ENCODE measurements at regions not wholly inside any gene's neighbourhood (a gene's known extent, or its start where the extent isn't known, plus 50 kb on each side); places are given as distances from the start of the nearest gene placed in this dataset.
"Not testable (repeated sequence)": the region's sequence is repeated elsewhere in the genome, so short reads cannot be mapped to it uniquely, and the experiment has no call there.

GRCh38 chr4:97072666-97073065 is 1070.6 kb downstream of the STPG2 start:
- in situ Hi-C loops (cut with MboI; ENCODE audit: low sequenced_read_pairs, unreplicated experiment), result no loop called here
- TF ChIP-seq CTCF (IDR thresholded peaks at IDR 0.05; ENCODE audit: borderline replicate concordance, control extremely low read depth, extremely low read depth, insufficient read depth, missing control alignments), result no peak
- no peak for DNase-seq (ENCODE audit: low spot score)

GRCh38 chr4:97073194-97073593 is 1070.1 kb downstream of the STPG2 start:
- in situ Hi-C loops (cut with MboI; ENCODE audit: low sequenced_read_pairs, unreplicated experiment), result no loop called here
- no peak for DNase-seq (ENCODE audit: low spot score)
- TF ChIP-seq CTCF (IDR thresholded peaks at IDR 0.05; ENCODE audit: borderline replicate concordance, control extremely low read depth, extremely low read depth, insufficient read depth, missing control alignments), result no peak

GRCh38 chr4:97074531-97074930 is 1068.7 kb downstream of the STPG2 start:
- TF ChIP-seq CTCF (IDR thresholded peaks at IDR 0.05; ENCODE audit: borderline replicate concordance, control extremely low read depth, extremely low read depth, insufficient read depth, missing control alignments), result no peak
- DNase-seq (ENCODE audit: low spot score), result no peak
- in situ Hi-C loops (cut with MboI; ENCODE audit: low sequenced_read_pairs, unreplicated experiment), result no loop called here

GRCh38 chr4:97081951-97082350 is 1061.3 kb downstream of the STPG2 start:
- no peak for DNase-seq (ENCODE audit: low spot score)
- in situ Hi-C loops (cut with MboI; ENCODE audit: low sequenced_read_pairs, unreplicated experiment), result no loop called here
- TF ChIP-seq CTCF (IDR thresholded peaks at IDR 0.05; ENCODE audit: borderline replicate concordance, control extremely low read depth, extremely low read depth, insufficient read depth, missing control alignments), result no peak

GRCh38 chr4:97097036-97097435 is 1046.2 kb downstream of the STPG2 start:
- DNase-seq (ENCODE audit: low spot score); in situ Hi-C loops (cut with MboI; ENCODE audit: low sequenced_read_pairs, unreplicated experiment): not testable (repeated sequence)

GRCh38 chr4:97101171-97101570 is 1042.1 kb downstream of the STPG2 start:
- DNase-seq (ENCODE audit: low spot score); in situ Hi-C loops (cut with MboI; ENCODE audit: low sequenced_read_pairs, unreplicated experiment): not testable (repeated sequence)

- no peak for DNase-seq (ENCODE audit: low spot score)
- TF ChIP-seq CTCF (IDR thresholded peaks at IDR 0.05; ENCODE audit: borderline replicate concordance, control extremely low read depth, extremely low read depth, insufficient read depth, missing control alignments), result no peak
- in situ Hi-C loops (cut with MboI; ENCODE audit: low sequenced_read_pairs, unreplicated experiment), result no loop called here
Observed at GRCh38 chr4:97103252-97103651, 1040.0 kb downstream of the STPG2 start.

- no peak for DNase-seq (ENCODE audit: low spot score)
- TF ChIP-seq CTCF (IDR thresholded peaks at IDR 0.05; ENCODE audit: borderline replicate concordance, control extremely low read depth, extremely low read depth, insufficient read depth, missing control alignments), result no peak
- in situ Hi-C loops (cut with MboI; ENCODE audit: low sequenced_read_pairs, unreplicated experiment), result no loop called here
Observed at GRCh38 chr4:97104006-97104405, 1039.3 kb downstream of the STPG2 start.

Data from GM13976 (cell line).